ENCODE measurements at regions not wholly inside any gene's neighbourhood (a gene's known extent, or its start where the extent isn't known, plus 50 kb on each side); places are given as distances from the start of the nearest gene placed in this dataset.

DNA sequence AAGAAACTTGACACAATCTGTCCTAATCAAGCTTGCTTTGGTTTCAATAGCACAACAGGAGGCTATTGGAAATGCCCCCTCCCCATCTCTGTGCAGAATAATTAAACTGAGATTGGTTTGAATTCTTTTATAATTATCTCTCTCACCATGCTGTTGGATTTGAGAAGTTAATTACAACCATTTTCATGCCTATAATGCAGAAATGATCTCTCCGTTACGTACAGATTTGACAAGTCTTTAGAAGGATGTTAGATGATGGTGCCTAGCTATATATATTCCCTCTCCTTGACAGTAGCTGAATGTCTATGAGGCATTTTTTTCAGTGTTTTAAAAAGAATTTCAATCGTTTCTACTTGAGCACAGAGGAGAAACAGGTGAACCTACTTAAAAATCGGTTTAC is 488.4 kb upstream of the TECRL start:
- no peak overlapping the region for H3K27ac ChIP-seq
- WGBS, 2 donors, result 80 to 81% methylated on average over 4 of the region's 4 CpGs
- no peak for DNase-seq
- H3K4me1 ChIP-seq, result no peaks in the 10 kb centered on the region
- no peaks in the 10 kb centered on the region for H3K9me3 ChIP-seq
- no peak for TF ChIP-seq POLR2AphosphoS5 (IDR thresholded peaks at IDR 0.05)
- TF ChIP-seq POLR2A (IDR thresholded peaks at IDR 0.05), result no peak
- TF ChIP-seq, protein P1, sequence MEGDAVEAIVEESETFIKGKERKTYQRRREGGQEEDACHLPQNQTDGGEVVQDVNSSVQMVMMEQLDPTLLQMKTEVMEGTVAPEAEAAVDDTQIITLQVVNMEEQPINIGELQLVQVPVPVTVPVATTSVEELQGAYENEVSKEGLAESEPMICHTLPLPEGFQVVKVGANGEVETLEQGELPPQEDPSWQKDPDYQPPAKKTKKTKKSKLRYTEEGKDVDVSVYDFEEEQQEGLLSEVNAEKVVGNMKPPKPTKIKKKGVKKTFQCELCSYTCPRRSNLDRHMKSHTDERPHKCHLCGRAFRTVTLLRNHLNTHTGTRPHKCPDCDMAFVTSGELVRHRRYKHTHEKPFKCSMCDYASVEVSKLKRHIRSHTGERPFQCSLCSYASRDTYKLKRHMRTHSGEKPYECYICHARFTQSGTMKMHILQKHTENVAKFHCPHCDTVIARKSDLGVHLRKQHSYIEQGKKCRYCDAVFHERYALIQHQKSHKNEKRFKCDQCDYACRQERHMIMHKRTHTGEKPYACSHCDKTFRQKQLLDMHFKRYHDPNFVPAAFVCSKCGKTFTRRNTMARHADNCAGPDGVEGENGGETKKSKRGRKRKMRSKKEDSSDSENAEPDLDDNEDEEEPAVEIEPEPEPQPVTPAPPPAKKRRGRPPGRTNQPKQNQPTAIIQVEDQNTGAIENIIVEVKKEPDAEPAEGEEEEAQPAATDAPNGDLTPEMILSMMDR (IDR thresholded peaks at IDR 0.05), result no peak
- TF ChIP-seq EP300 (IDR thresholded peaks at IDR 0.05), result no peak
- no peaks in the 10 kb centered on the region for H3K27me3 ChIP-seq
- H3K36me3 ChIP-seq, result no peaks in the 10 kb centered on the region
- no peak overlapping the region for H3K4me3 ChIP-seq
- intact Hi-C loops (cut with DNase I), result no loop called here

- Histone ChIP-seq H3K27me3 (no peaks in the 10 kb centered on the region), H3K36me3 (no peaks in the 10 kb centered on the region), H3K27ac (no peak overlapping the region), H3K9me3 (no peaks in the 10 kb centered on the region), H3K4me1 (no peaks in the 10 kb centered on the region), H3K4me3 (no peak overlapping the region)
- TF ChIP-seq, protein P1 (IDR thresholded peaks at IDR 0.05), result no peak
- no peak for TF ChIP-seq POLR2A (IDR thresholded peaks at IDR 0.05)
- TF ChIP-seq EP300 (IDR thresholded peaks at IDR 0.05), result no peak
- no peak for TF ChIP-seq POLR2AphosphoS5 (IDR thresholded peaks at IDR 0.05)
- no peak for DNase-seq
- intact Hi-C loops (cut with DNase I), result no loop called here
These were observed 485.8 kb upstream of the TECRL start for GRCh38 chr4:64895031-64895430.

- Histone ChIP-seq H3K9me3 (no peaks in the 10 kb centered on the region), H3K27me3 (no peaks in the 10 kb centered on the region), H3K4me1 (no peaks in the 10 kb centered on the region), H3K4me3 (no peak overlapping the region), H3K27ac (no peak overlapping the region), H3K36me3 (no peaks in the 10 kb centered on the region)
- intact Hi-C loops (cut with DNase I), result no loop called here
- WGBS, 2 donors, result 12 to 47% methylated on average over 5 of the region's 5 CpGs
- no peak for DNase-seq
- TF ChIP-seq POLR2A (IDR thresholded peaks at IDR 0.05) (no peak), POLR2AphosphoS5 (IDR thresholded peaks at IDR 0.05) (no peak), EP300 (IDR thresholded peaks at IDR 0.05) (no peak)
- TF ChIP-seq, protein P1 (IDR thresholded peaks at IDR 0.05), result no peak
These were observed 484.0 kb upstream of the TECRL start for GRCh38 chr4:64893205-64893604.

GRCh38 chr4:64889906-64890610 is 480.8 kb upstream of the TECRL start:
- Histone ChIP-seq H3K4me3 (no peak overlapping the region), H3K27me3 (no peaks in the 10 kb centered on the region), H3K9me3 (no peaks in the 10 kb centered on the region), H3K27ac (no peak overlapping the region), H3K4me1 (no peaks in the 10 kb centered on the region), H3K36me3 (no peaks in the 10 kb centered on the region)
- intact Hi-C loops (cut with DNase I), result no loop called here
- DNase-seq, result no peak
- 79% methylated on average over 5 of the region's 5 CpGs for WGBS, 2 donors
- TF ChIP-seq EP300 (IDR thresholded peaks at IDR 0.05) (no peak), POLR2A (IDR thresholded peaks at IDR 0.05) (no peak), POLR2AphosphoS5 (IDR thresholded peaks at IDR 0.05) (no peak)
- TF ChIP-seq, protein P1 (IDR thresholded peaks at IDR 0.05), result no peak
